Breast epithelium (tissue), 3 donors: ENCODE measurements at regions not wholly inside any gene's neighbourhood (a gene's known extent, or its start where the extent isn't known, plus 50 kb on each side); places are given as distances from the start of the nearest gene placed in this dataset.
"Not testable (repeated sequence)": the region's sequence is repeated elsewhere in the genome, so short reads cannot be mapped to it uniquely, and the experiment has no call there.

Source experiments
- CTCF ChIP-seq, 3 donors: fragments of 450-650 bp; IDR thresholded peaks; one replicate each; pipeline ENCODE4 v1.5.1; 2016 to 2017; ENCODE audit warnings: antibody characterized with exemption in 3 of 3, mild to moderate bottlenecking in 3 of 3, moderate library complexity in 3 of 3
- POLR2A ChIP-seq: fragments of 450-650 bp; IDR thresholded peaks from one replicate; pipeline ENCODE4 v1.6.1; 2016; ENCODE audit warnings: antibody characterized with exemption, mild to moderate bottlenecking, moderate library complexity

GRCh38 chr2:91895091-91895490, 2976.1 kb upstream of the TEKT4 start:
- not testable (repeated sequence) for TF ChIP-seq CTCF (IDR thresholded peaks at IDR 0.05); POLR2A
